Stimulated activated naive CD8-positive, alpha-beta T cell treated with anti-CD3 and anti-CD28 coated beads, Interleukin-15, amount 100 ng/mL, for 72 hours (primary cell): ENCODE measurements at regions not wholly inside any gene's neighbourhood (a gene's known extent, or its start where the extent isn't known, plus 50 kb on each side); places are given as distances from the start of the nearest gene placed in this dataset.

Experiments
- ATAC-seq: fragments of 150-1000 bp; cut with Tn5 transposase; 2 replicates; pipeline ENCODE4 v1.10.0; 2021; ENCODE audit warnings: mild to moderate bottlenecking, moderate library complexity
- DNase-seq, 2 donors: peaks; one replicate each; pipeline ENCODE4 v3.0.0; 2021 to 2022
- H3K27ac Mint-ChIP-seq, 2 donors: one replicate each; pipeline ENCODE4 v1.8.0; 2022; ENCODE audit warnings: mild to moderate bottlenecking in 2 of 2, mixed read lengths in 2 of 2, moderate library complexity in 2 of 2
- H3K27me3 Mint-ChIP-seq: one replicate; pipeline ENCODE4 v1.8.0; 2022; ENCODE audit warnings: mixed read lengths
- H3K4me1 Mint-ChIP-seq: one replicate; pipeline ENCODE4 v1.8.0; 2022; ENCODE audit warnings: mild to moderate bottlenecking, mixed read lengths
- H3K4me3 Mint-ChIP-seq, 2 donors: one replicate each; pipeline ENCODE4 v1.8.0; 2022; ENCODE audit warnings: mild to moderate bottlenecking in 2 of 2, mixed read lengths in 2 of 2, moderate library complexity in 1 of 2
- H3K9me3 Mint-ChIP-seq, 2 donors: one replicate each; pipeline ENCODE4 v1.8.0; 2022; ENCODE audit warnings: mixed read lengths in 2 of 2

GRCh38 chr16:17951378-17951777 lies 385.2 kb downstream of the NPIPA8 start:
- no peak for ATAC-seq
- Mint-ChIP-seq H3K4me3 (no peak overlapping the region), H3K9me3 (no peaks in the 10 kb centered on the region), H3K27ac (no peak overlapping the region), H3K27me3 (peaks cover 43% of the 10 kb centered on the region), H3K4me1 (no peaks in the 10 kb centered on the region)
- no peak for DNase-seq

- Mint-ChIP-seq H3K4me1 (no peaks in the 10 kb centered on the region), H3K27me3 (peaks cover 42% of the 10 kb centered on the region), H3K9me3 (no peaks in the 10 kb centered on the region), H3K27ac (no peak overlapping the region), H3K4me3 (no peak overlapping the region)
- DNase-seq (no peak), ATAC-seq (no peak)
Measured at GRCh38 chr16:17949982-17950250, 386.6 kb downstream of the NPIPA8 start.

- H3K27ac Mint-ChIP-seq: no peak overlapping the region
- DNase-seq (no peak), ATAC-seq (no peak)
- no peak overlapping the region for H3K4me3 Mint-ChIP-seq
- no peaks in the 10 kb centered on the region for H3K4me1 Mint-ChIP-seq
- peaks cover 36% of the 10 kb centered on the region for H3K27me3 Mint-ChIP-seq
- H3K9me3 Mint-ChIP-seq: no peaks in the 10 kb centered on the region
Measured at GRCh38 chr16:17949141-17949981, 387.2 kb downstream of the NPIPA8 start.

GRCh38 chr16:17947637-17948036 lies 388.9 kb downstream of the NPIPA8 start:
- no peak overlapping the region for H3K4me3 Mint-ChIP-seq
- H3K27ac Mint-ChIP-seq: no peak overlapping the region
- H3K9me3 Mint-ChIP-seq: no peaks in the 10 kb centered on the region
- ATAC-seq (no peak), DNase-seq (no peak)
- H3K4me1 Mint-ChIP-seq: no peaks in the 10 kb centered on the region
- peaks cover 31% of the 10 kb centered on the region for H3K27me3 Mint-ChIP-seq

GRCh38 chr16:17947165-17947564 lies 389.4 kb downstream of the NPIPA8 start:
- no peak for ATAC-seq

GRCh38 chr16:17945080-17945601 lies 391.4 kb downstream of the NPIPA8 start:
- H3K4me1 Mint-ChIP-seq: no peaks in the 10 kb centered on the region

More at GRCh38 chr16:17947165-17947564, 389.4 kb downstream of the NPIPA8 start:
- no peak overlapping the region for H3K27ac Mint-ChIP-seq
- no peaks in the 10 kb centered on the region for H3K9me3 Mint-ChIP-seq
- peaks cover 31% of the 10 kb centered on the region for H3K27me3 Mint-ChIP-seq
- H3K4me1 Mint-ChIP-seq: no peaks in the 10 kb centered on the region
- no peak overlapping the region for H3K4me3 Mint-ChIP-seq
- DNase-seq: no peak

GRCh38 chr16:17944345-17944744 lies 392.2 kb downstream of the NPIPA8 start:
- peaks cover 6% of the 10 kb centered on the region for H3K4me1 Mint-ChIP-seq
- ATAC-seq: no peak
- H3K9me3 Mint-ChIP-seq: no peaks in the 10 kb centered on the region
- DNase-seq: no peak
- H3K27ac Mint-ChIP-seq: peak overlapping the region in 1 of 2 donors; percentile 42
- H3K4me3 Mint-ChIP-seq: no peak overlapping the region
- H3K27me3 Mint-ChIP-seq: peaks cover 12% of the 10 kb centered on the region

More at GRCh38 chr16:17945080-17945601, 391.4 kb downstream of the NPIPA8 start:
- H3K9me3 Mint-ChIP-seq: no peaks in the 10 kb centered on the region
- no peak overlapping the region for H3K4me3 Mint-ChIP-seq
- DNase-seq (no peak), ATAC-seq (no peak)
- H3K27ac Mint-ChIP-seq: no peak overlapping the region
- H3K27me3 Mint-ChIP-seq: peaks cover 20% of the 10 kb centered on the region

- Mint-ChIP-seq H3K4me3 (no peak overlapping the region), H3K4me1 (peaks cover 13% of the 10 kb centered on the region), H3K27ac (no peak overlapping the region), H3K27me3 (peaks cover 8% of the 10 kb centered on the region), H3K9me3 (no peaks in the 10 kb centered on the region)
- ATAC-seq (no peak), DNase-seq (no peak)
Measured at GRCh38 chr16:17942067-17942466, 394.5 kb downstream of the NPIPA8 start.

- peaks cover 8% of the 10 kb centered on the region for H3K27me3 Mint-ChIP-seq
- H3K4me3 Mint-ChIP-seq: no peak overlapping the region
- peak overlapping the region in 1 of 2 donors; percentile 57 for H3K27ac Mint-ChIP-seq
- ATAC-seq (no peak), DNase-seq (no peak)
- H3K4me1 Mint-ChIP-seq: peaks cover 13% of the 10 kb centered on the region
- no peaks in the 10 kb centered on the region for H3K9me3 Mint-ChIP-seq
Measured at GRCh38 chr16:17940584-17941364, 395.8 kb downstream of the NPIPA8 start.

GRCh38 chr16:17939723-17940122 lies 396.8 kb downstream of the NPIPA8 start:
- H3K4me3 Mint-ChIP-seq: no peak overlapping the region
- DNase-seq: no peak
- no peak overlapping the region for H3K27ac Mint-ChIP-seq
- no peaks in the 10 kb centered on the region for H3K9me3 Mint-ChIP-seq
- peaks cover 8% of the 10 kb centered on the region for H3K27me3 Mint-ChIP-seq
- ATAC-seq: no peak
- H3K4me1 Mint-ChIP-seq: peaks cover 13% of the 10 kb centered on the region

GRCh38 chr16:17939122-17939536 lies 397.4 kb downstream of the NPIPA8 start:
- Mint-ChIP-seq H3K27ac (peak overlapping the region in 1 of 2 donors; percentile 61), H3K9me3 (no peaks in the 10 kb centered on the region)
- peak; percentile 49 for ATAC-seq

GRCh38 chr16:17938546-17938945 lies 398.0 kb downstream of the NPIPA8 start:
- ATAC-seq (no peak), DNase-seq (no peak)
- Mint-ChIP-seq H3K4me3 (no peak overlapping the region), H3K27ac (no peak overlapping the region), H3K4me1 (peaks cover 13% of the 10 kb centered on the region), H3K27me3 (peaks cover 8% of the 10 kb centered on the region), H3K9me3 (no peaks in the 10 kb centered on the region)

More at GRCh38 chr16:17939122-17939536, 397.4 kb downstream of the NPIPA8 start:
- DNase-seq: no peak
- peaks cover 13% of the 10 kb centered on the region for H3K4me1 Mint-ChIP-seq
- peaks cover 8% of the 10 kb centered on the region for H3K27me3 Mint-ChIP-seq
- peak overlapping the region; percentile 31 to 45 for H3K4me3 Mint-ChIP-seq

GRCh38 chr16:17936766-17937402 lies 399.7 kb downstream of the NPIPA8 start:
- Mint-ChIP-seq H3K4me3 (no peak overlapping the region), H3K27me3 (peaks cover 8% of the 10 kb centered on the region), H3K27ac (no peak overlapping the region), H3K9me3 (no peaks in the 10 kb centered on the region), H3K4me1 (peaks cover 13% of the 10 kb centered on the region)
- ATAC-seq (no peak), DNase-seq (no peak)

- Mint-ChIP-seq H3K27ac (no peak overlapping the region), H3K4me3 (no peak overlapping the region), H3K27me3 (peaks cover 29% of the 10 kb centered on the region), H3K4me1 (no peaks in the 10 kb centered on the region), H3K9me3 (peaks cover 0 to 7% of the 10 kb centered on the region in 2 donors)
- ATAC-seq: no peak
- no peak for DNase-seq
Measured at GRCh38 chr16:17930280-17930679, 406.3 kb downstream of the NPIPA8 start.

- Mint-ChIP-seq H3K9me3 (peaks cover 0 to 7% of the 10 kb centered on the region in 2 donors), H3K27ac (peak overlapping the region in 1 of 2 donors; percentile 59), H3K4me3 (no peak overlapping the region), H3K27me3 (peaks cover 40% of the 10 kb centered on the region), H3K4me1 (no peaks in the 10 kb centered on the region)
- ATAC-seq (no peak), DNase-seq (no peak)
Measured at GRCh38 chr16:17926866-17927399, 409.6 kb downstream of the NPIPA8 start.
